HG03135 (cell line): ENCODE measurements at regions not wholly inside any gene's neighbourhood (a gene's known extent, or its start where the extent isn't known, plus 50 kb on each side); places are given as distances from the start of the nearest gene placed in this dataset.
"Not testable (repeated sequence)": the region's sequence is repeated elsewhere in the genome, so short reads cannot be mapped to it uniquely, and the experiment has no call there.

Source experiments
- ATAC-seq: cut with Tn5 transposase; IDR thresholded peaks from one replicate; pipeline ENCODE4 v1.9.1; 2021; ENCODE audit warnings: mild to moderate bottlenecking, moderate library complexity; ENCODE audit not compliant: unreplicated experiment

DNA sequence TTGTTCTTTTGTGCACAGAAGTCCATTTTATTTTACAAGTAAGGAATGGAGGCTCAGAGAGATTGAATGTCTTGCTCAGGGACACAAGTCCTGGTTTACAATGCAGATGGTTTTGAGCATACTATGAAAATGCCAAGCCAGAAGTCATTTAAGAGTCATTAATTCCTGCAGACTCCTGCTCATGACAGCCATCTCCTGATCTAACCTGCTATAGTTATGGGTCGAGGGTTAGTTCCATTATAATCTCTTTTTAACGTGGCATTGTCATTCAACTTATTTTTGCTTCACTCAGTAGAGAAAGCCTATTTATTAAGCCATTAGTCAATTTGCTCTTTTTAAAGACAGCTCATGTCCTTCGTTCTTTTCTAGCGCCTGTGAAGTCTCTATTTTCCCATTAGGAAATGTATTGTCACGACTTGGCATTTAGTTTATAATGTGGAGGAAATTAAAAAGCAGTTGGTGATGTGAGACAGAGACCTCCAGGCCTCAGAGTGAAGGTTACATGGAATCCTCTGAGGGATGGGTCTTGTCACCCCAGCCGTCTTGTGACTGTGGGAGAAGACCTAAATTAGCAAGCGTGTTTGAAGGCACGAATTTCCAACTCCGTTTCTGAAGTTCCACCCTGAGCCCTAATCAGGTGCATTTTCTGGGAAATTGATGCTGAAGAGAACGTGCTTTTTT lies 84.1 kb downstream of the ACTBL2 start:
- ATAC-seq, result no peak

- ATAC-seq, result no peak
Measured at GRCh38 chr5:57396701-57397100, 85.9 kb downstream of the ACTBL2 start.

GRCh38 chr5:57394421-57395210 lies 88.0 kb downstream of the ACTBL2 start:
- ATAC-seq, result no peak

DNA sequence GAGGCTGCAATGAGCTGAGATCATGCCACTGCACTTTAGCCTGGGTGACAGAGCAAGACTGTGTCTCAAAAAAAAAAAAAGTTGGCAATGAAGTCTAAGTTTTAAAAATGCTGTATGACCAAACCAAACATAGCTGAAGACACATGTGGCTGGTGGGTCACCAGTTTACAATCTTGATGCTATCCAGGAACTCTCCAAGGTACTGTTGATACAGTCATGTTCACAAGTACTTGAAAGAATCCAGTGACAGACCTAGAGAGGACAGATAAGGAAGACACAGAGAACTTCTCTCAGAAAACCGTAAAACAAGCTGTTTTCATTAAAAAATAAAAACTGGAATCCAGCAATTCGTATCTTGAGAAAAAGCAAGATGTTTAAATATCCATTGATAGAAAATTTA lies 95.7 kb downstream of the ACTBL2 start:
- no peak for ATAC-seq

GRCh38 chr5:57383093-57383861 lies 99.3 kb downstream of the ACTBL2 start:
- ATAC-seq, result no peak

- no peak for ATAC-seq
Measured at GRCh38 chr5:57382655-57383054, 100.0 kb downstream of the ACTBL2 start.

- ATAC-seq, result no peak
Measured at GRCh38 chr5:57370376-57370775, 112.2 kb downstream of the ACTBL2 start.

DNA sequence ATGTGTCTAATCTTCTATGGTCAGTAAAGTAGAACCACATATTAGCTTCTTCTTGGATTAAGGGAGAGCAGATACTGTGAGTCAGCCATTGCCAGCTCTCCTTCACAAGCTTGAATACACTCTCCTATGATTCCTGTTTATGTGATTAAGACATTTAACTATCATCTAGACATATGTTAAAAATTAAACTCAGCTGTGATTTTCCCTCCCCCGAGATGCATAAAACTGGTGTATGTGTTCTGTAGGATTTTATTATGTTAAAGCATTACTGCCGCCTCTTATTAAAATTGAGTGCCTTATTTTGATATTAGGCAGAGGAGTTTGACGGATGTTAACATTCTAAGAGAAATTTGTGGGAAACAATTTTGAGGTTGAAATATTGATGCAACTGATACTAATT lies 114.6 kb downstream of the ACTBL2 start:
- no peak for ATAC-seq

- ATAC-seq, result no peak
Measured at GRCh38 chr5:57366744-57367143, 115.9 kb downstream of the ACTBL2 start.

DNA sequence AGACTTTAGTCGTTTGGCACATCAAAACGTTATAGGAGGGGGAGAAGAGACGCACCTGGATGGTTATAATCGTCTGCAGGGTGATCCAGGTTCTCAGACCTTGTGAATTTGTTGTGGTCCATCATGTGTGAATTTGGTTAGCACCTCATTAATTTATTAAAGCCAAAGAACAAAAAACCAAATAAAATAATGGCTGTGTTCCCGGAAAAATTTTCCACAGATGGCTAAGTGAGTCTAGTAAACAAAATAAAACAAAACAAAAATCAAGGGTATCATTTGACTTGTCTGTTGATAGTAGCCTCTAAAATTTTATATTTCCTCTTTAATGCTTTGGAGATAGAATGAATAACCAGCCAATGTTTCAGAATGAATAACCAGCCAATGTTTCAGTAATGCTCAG lies 119.7 kb downstream of the ACTBL2 start:
- ATAC-seq, result no peak

- no peak for ATAC-seq
Measured at GRCh38 chr5:57360871-57361270, 121.7 kb downstream of the ACTBL2 start.

- no peak for ATAC-seq
Measured at GRCh38 chr5:57358796-57359592, 123.6 kb downstream of the ACTBL2 start.

GRCh38 chr5:57356850-57357249 lies 125.8 kb downstream of the ACTBL2 start:
- ATAC-seq, result not testable (repeated sequence)

- no peak for ATAC-seq
Measured at GRCh38 chr5:57349214-57349613, 133.4 kb downstream of the ACTBL2 start.

DNA sequence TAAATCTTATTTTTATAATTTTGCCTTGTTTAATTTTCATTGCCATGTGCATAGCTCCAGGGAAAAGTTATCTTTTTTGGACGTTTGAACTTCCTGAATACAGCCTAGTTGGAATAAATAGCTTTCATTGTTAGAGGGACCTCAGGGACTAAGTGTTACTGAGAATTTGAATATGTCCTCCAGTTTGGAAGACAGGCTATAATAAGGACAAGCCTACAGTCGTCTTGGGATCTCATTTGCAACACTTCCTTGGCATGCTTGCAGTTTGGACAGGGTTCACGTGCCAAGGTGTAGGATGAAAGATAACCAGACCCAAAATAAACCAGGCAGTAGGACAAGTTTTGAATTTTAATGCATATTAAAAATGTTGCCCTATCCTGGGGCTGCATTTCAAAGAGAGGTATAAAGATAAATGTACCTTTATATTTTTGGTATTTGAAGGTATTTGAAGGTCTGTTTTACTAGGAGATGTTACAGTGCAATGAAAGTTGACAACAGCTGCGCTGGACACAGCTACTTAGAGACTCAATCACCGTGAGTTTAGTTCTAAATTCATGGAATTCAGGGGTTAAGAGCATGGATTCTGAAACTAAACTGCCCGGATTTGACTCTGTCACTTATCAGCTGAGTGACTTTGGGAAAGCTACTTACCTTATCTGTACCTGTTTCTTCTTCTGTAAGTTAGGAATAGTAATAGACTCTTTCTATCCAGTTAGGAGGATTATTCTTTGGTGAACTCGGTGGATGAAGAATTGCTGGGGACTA lies 134.1 kb downstream of the ACTBL2 start:
- no peak for ATAC-seq

DNA sequence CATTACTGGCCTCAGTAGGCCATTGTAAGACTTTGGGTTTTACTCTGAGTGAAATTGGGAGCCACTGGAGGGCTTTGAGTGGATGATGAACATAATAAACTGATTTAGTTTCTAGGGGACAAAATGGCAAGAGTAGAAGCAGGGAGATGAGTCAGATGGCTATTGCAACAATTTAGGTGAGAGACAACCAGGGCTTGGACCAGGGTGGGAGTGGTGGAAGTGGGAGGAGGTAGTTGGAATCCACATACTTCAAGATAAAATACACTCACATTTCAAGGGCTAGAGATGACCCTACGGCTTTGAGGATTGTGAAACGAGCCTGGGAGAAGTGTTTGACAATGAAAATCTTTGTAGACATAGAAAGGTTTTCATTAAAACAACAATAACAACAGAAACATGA lies 136.3 kb downstream of the ACTBL2 start:
- ATAC-seq, result no peak

DNA sequence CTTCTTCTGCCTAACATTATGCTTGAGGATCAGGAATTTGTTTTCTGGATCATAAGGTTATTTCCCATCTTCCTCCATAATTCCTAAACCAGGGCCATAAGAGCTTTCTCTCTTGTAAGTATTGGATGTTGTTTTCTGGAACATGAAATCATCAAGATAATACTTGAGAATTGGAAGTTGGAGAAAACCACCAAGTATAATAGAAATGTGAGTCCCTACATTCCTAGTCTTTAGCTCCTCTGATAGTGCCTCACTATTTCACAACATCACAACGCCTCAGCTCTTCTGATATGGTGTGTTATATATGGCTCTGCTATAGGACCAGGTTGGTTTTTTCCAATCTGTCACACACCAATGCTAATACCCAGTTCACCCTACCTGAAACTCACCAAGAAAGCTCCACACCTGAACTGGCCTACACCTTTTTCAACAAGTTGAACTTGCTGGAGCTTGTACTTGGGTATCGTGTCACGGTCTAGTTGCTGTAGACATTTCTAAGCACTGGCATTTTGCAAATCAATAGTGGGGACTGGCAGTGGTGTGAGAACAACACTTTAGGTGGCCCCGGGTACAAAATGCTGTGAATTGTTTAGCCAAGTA lies 141.1 kb downstream of the ACTBL2 start:
- ATAC-seq, result no peak

DNA sequence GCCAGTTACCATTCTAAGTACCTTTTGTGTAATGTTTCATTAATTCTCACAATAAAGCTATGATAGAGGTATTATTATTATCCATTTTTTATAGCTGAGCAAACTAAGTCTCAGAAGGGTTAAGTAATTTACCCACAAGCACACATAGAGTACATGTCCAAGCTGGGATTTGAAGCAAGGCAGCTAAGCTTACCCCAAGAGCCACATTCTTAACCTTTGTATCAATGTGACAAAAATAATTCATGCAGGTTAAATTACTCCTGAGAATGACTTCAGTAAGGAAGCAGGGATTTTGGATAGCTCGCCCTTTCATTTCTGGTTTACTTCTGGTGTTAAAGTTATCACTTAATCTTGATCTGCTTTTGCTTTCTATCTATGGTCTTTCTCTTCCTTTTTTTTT lies 141.9 kb downstream of the ACTBL2 start:
- ATAC-seq, result no peak

GRCh38 chr5:57339521-57339920 lies 143.1 kb downstream of the ACTBL2 start:
- no peak for ATAC-seq

DNA sequence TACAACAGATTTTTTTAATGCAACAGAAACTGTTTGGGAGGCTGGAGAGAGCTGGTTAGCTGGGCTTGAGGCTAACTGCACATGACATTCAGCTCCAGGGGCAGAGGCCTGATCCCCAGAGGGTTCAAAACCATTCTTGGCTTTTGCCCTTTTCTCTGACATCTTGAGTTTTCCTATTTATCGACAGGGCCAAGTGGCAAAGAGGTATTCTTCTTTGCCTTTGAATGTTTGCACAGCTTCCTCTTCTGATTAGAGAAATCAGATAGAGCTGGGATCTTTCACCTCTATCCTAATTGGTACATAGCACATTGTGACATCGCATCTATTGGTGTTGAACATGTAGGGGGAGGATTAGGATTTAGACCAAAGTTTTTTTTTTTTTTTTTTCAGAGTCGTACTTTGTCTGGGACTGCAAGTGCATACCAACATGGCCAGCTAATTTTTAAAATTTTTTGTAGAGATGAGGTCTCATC lies 143.7 kb downstream of the ACTBL2 start:
- ATAC-seq, result no peak
